Type B pancreatic cell (in vitro differentiated cells): ENCODE measurements at regions not wholly inside any gene's neighbourhood (a gene's known extent, or its start where the extent isn't known, plus 50 kb on each side); places are given as distances from the start of the nearest gene placed in this dataset.

Experiments
- DNase-seq: peaks from one replicate; pipeline ENCODE4 v3.0.0; 2021; ENCODE audit warnings: mixed read lengths; ENCODE audit not compliant: unreplicated experiment; ENCODE audit errors: extremely low spot score
- H3K27ac Mint-ChIP-seq: 2 replicates; pipeline ENCODE4 v1.8.0; 2021; ENCODE audit warnings: mild to moderate bottlenecking, mixed read lengths
- H3K27me3 Mint-ChIP-seq: 2 replicates; pipeline ENCODE4 v1.8.0; 2021; ENCODE audit warnings: mixed read lengths
- H3K36me3 Mint-ChIP-seq: 2 replicates; pipeline ENCODE4 v1.8.0; 2021; ENCODE audit warnings: mixed read lengths
- H3K4me1 Mint-ChIP-seq: one replicate; pipeline ENCODE4 v1.8.0; 2021; ENCODE audit warnings: mixed read lengths; ENCODE audit not compliant: unreplicated experiment
- H3K4me3 Mint-ChIP-seq: 2 replicates; pipeline ENCODE4 v1.8.0; 2021; ENCODE audit warnings: mild to moderate bottlenecking, mixed read lengths
- H3K9me3 Mint-ChIP-seq: 2 replicates; pipeline ENCODE4 v1.8.0; 2021; ENCODE audit warnings: mixed read lengths
- TF ChIP-seq, protein P1 (sequence below): fragments of 200-600 bp; sonication (generic); conservative IDR thresholded peaks from 2 replicates; pipeline ENCODE4 v1.5.0; 2021; ENCODE audit warnings: antibody characterized with exemption, mild to moderate bottlenecking

DNA sequence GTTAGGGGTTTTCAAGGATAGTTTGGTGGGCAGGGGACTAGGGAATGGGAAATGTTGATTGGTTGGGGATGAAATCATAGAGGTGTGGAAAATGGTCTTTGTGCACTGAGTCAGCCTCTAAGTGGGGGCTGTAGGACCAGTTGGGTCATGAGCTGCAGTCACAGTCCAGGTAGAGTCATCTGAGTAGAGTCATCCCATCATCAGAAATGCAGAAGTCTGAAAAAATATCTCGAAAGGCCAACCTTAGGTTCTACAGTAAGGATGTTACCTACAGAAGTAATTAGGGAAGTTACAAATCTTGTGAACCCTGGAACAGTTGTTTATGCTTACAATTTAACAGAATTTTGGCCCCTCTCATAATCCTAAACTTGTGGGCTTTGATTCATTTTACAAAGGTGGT, 63.4 kb upstream of the AP1S2 start:
- TF ChIP-seq, protein P1, sequence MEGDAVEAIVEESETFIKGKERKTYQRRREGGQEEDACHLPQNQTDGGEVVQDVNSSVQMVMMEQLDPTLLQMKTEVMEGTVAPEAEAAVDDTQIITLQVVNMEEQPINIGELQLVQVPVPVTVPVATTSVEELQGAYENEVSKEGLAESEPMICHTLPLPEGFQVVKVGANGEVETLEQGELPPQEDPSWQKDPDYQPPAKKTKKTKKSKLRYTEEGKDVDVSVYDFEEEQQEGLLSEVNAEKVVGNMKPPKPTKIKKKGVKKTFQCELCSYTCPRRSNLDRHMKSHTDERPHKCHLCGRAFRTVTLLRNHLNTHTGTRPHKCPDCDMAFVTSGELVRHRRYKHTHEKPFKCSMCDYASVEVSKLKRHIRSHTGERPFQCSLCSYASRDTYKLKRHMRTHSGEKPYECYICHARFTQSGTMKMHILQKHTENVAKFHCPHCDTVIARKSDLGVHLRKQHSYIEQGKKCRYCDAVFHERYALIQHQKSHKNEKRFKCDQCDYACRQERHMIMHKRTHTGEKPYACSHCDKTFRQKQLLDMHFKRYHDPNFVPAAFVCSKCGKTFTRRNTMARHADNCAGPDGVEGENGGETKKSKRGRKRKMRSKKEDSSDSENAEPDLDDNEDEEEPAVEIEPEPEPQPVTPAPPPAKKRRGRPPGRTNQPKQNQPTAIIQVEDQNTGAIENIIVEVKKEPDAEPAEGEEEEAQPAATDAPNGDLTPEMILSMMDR: no peak
- no peak overlapping the region for H3K27ac Mint-ChIP-seq
- H3K27me3 Mint-ChIP-seq: no peaks in the 10 kb centered on the region
- peaks cover 14% of the 10 kb centered on the region for H3K4me1 Mint-ChIP-seq
- no peak overlapping the region for H3K4me3 Mint-ChIP-seq
- no peaks in the 10 kb centered on the region for H3K36me3 Mint-ChIP-seq
- peaks cover 8% of the 10 kb centered on the region for H3K9me3 Mint-ChIP-seq
- DNase-seq: no peak

DNA sequence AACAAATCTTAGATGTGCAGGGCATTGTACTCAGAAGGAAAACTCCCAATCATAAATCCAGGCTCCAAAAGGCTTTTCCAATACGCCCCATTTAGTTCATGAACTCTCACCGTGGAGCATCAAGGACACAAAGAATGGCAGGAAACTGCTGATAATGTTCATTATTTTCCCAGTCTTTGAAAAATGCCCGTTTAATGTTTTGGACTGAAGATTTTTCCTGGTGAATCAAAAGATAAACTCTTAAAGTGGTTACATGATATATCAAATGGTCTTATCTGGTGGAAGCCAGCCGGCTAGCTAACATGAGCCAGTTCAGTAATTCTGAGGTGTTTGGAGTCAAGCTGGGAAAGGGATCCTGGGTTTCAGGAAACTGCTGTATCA, 62.1 kb upstream of the AP1S2 start:
- Mint-ChIP-seq H3K36me3 (no peaks in the 10 kb centered on the region), H3K27ac (no peak overlapping the region), H3K27me3 (no peaks in the 10 kb centered on the region), H3K4me3 (no peak overlapping the region), H3K4me1 (peaks cover 14% of the 10 kb centered on the region), H3K9me3 (peaks cover 8% of the 10 kb centered on the region)
- TF ChIP-seq, protein P1: no peak
- DNase-seq: no peak

DNA sequence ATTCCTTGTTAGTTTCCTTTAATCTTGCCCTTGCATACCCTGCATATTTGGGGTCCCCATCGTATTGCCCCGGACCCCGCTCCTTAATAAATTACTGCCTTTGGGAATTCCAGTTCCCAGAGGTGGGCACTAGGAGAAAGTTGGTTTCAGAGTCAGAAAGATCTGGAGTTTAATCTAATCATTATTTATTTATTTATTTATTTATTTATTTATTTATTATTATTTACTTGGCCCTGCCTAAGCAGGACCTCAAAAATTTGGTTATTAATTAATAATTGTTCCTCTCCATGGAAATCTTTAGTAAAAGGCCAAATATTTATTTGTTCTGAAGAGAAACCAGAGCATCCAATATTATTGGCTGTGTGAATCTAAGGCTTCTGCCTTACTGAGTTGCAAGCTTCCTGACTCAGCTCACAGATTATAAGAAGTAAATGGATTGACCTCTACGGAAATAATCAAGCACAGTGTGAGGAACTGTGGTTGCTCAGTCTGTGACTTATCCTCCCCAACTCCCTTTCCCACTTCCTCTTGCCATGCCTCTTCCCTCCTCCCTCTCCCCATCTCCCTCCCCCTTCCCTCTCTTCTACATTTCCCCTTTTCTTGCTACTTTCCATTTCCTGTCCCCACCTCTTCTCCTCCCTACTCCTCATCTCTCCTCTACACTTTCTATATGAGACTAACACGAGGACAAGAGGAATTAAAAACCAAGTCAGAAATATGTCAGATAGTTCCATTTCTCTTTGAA, 61.5 kb upstream of the AP1S2 start:
- Mint-ChIP-seq H3K4me3 (no peak overlapping the region), H3K27me3 (no peaks in the 10 kb centered on the region), H3K4me1 (peaks cover 14% of the 10 kb centered on the region), H3K36me3 (no peaks in the 10 kb centered on the region), H3K9me3 (peaks cover 8% of the 10 kb centered on the region), H3K27ac (no peak overlapping the region)
- TF ChIP-seq, protein P1: no peak
- no peak for DNase-seq

DNA sequence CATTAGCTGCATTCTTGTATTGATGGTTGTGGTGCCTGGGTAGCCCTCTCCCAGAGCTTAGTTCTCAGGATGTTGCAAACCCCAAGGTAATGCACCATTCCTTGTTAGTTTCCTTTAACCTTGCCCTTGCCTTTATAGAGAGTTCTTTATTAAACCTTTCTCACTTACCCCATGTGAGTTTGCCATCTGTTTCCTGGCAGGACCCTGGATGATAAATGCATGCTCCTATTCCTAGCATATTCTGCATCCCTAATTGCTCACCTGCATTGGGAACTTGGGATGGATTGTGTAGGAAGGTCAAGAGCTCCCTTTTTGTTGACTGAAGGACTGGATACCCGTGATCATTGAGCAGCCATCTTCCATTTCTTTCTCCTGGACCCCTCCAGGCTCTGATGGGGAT, 59.9 kb upstream of the AP1S2 start:
- H3K27ac Mint-ChIP-seq: no peak overlapping the region

DNA sequence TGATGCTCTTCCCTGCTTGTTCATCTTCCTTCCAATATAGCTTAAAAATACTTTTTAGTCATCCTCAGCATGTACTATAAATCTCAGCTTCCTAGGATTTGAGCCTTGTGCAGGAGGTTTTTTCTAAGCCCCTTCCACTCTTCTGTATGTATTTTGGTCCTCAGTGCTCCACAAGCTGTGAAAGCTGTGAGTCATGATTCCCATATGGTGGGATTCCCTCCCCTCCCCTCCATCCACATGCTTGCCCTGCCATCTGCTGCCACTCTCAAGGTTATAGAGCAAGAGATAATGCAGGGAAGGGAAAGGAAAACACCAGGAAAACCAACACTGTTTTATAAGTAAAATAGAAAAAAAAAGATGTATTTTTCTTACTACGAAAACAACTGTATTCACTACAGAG, 58.5 kb upstream of the AP1S2 start:
- no peaks in the 10 kb centered on the region for H3K27me3 Mint-ChIP-seq
- H3K4me3 Mint-ChIP-seq: no peak overlapping the region
- TF ChIP-seq, protein P1: no peak
- H3K9me3 Mint-ChIP-seq: peaks cover 8% of the 10 kb centered on the region
- H3K27ac Mint-ChIP-seq: no peak overlapping the region
- DNase-seq: no peak
- H3K4me1 Mint-ChIP-seq: peaks cover 18% of the 10 kb centered on the region
- no peaks in the 10 kb centered on the region for H3K36me3 Mint-ChIP-seq

More for the DNA sequence above, 59.9 kb upstream of the AP1S2 start:
- no peak for DNase-seq
- Mint-ChIP-seq H3K27me3 (no peaks in the 10 kb centered on the region), H3K36me3 (no peaks in the 10 kb centered on the region), H3K4me3 (no peak overlapping the region), H3K4me1 (peaks cover 14% of the 10 kb centered on the region), H3K9me3 (peaks cover 8% of the 10 kb centered on the region)
- TF ChIP-seq, protein P1: no peak
